Inferior parietal cortex (tissue), 1 donor: ENCODE measurements at regions not wholly inside any gene's neighbourhood (a gene's known extent, or its start where the extent isn't known, plus 50 kb on each side); places are given as distances from the start of the nearest gene placed in this dataset.

Source experiments
- DNase-seq: peaks from one replicate; pipeline ENCODE4 v3.0.0-alpha.2; 2016; ENCODE audit errors: extremely low spot score

- DNase-seq, result no peak
Observed at GRCh38 chr16:85422632-85423550, 190.2 kb upstream of the GSE1 start.

DNA sequence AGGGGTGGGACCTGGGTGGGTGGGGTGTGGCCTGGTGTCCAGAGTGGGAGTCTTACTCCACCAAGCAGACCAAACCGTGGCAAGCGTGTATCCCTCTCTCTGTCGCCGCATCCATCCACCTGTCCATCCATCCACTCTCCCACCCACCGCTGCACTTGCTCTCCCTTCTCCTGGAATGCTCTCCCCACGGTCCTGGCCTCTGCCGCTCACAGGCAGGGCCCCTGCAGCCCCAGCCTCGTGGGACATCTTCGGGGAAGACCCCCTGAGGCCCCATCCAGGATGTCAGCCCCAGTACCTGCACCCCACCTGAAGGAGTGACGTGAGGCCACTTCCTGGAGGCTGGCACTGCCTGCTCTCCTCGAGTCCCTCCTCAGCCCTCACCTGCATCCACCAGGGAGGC is 189.5 kb upstream of the GSE1 start:
- DNase-seq, result no peak

- DNase-seq, result no peak
Observed at GRCh38 chr16:85424260-85425073, 188.7 kb upstream of the GSE1 start.

DNA sequence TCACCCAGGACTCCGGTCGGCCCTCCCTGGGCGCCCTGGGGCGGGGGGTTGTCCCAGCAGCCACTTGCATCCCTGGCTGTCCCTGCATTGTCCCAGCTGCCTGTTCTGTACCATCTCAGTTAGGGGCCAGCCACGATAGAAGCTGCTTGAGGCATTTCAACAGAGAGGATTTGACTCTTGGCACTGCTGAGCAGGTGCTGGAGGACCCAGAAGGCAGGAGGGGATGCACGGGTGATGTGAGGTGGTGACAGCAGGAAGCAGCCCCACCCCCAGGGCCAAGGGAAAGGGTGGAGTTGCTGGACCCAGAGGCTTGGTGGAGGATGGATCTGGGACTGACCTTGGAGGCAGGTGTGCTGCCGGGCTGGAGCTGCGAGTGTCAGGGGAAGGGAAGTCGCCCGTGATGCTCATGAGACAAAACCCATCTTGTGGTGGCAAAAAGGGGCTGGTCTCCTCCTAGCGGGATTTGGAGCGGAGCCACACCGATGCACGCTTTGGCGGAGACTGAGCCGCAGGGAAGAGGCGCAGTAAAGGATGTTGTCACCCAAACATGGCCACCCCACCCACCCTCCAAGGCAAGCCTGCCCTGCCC is 188.0 kb upstream of the GSE1 start:
- no peak for DNase-seq

GRCh38 chr16:85426806-85427205 is 186.3 kb upstream of the GSE1 start:
- no peak for DNase-seq

DNA sequence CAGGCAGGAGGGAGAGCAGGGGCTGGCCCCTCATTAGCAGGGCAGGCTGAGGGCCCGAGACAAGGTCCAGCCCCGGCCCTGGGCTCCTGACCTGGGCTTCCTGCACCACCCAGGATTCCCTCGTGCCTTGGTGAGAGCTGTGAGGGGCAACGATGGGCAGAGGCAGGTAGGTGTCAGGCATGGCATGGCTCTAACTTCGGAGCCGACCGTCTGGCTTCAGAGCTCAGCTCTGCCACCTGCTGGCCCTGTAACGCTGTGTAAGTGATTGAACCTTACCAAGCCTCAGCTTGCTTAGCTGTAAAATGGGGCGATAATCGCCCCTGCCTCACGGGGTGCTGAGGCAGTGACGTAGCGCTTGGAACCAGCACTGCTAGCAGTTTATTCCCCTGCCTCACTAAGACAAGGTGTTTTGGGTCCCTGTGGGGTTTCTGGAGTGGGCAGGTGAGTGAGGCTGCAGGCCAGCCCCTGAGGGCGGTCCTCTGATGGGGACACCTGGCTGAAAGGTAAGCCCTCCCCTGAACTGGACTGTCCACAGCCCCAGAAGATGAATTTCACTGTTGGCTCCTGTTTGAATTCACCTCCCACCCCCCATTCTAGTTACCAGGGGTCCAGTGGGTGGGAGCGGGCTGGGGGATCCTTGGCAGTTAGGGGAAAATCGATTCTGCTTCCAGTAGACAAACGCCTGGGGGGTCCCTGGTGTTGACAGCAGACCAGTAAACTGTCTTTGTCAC is 184.8 kb upstream of the GSE1 start:
- no peak for DNase-seq

GRCh38 chr16:85428899-85429775 is 184.0 kb upstream of the GSE1 start:
- DNase-seq, result no peak

- DNase-seq, result no peak
Observed at GRCh38 chr16:85429776-85430522, 183.2 kb upstream of the GSE1 start.

GRCh38 chr16:85430523-85431421 is 182.3 kb upstream of the GSE1 start:
- DNase-seq, result no peak

GRCh38 chr16:85431431-85432124 is 181.5 kb upstream of the GSE1 start:
- no peak for DNase-seq

DNA sequence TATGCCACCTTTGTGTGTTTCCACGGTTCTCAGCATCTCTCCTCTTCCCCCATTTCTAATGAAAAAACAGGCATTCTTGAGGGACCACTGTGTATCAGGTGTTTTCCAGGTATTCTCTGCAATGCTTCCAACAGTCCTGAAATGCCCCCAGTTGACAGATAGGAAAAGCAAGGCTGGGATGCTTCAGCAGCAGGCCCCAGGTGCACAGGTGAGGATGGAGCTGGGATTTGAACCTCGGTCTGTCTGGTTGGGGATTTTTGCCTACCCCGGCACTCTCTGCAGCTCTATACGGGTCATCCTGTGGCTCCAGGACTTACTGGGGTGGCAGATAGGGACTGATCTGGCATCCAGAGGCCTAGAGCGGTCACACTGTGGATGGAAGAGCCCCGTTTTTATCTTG is 180.5 kb upstream of the GSE1 start:
- DNase-seq, result no peak

GRCh38 chr16:85433477-85433876 is 179.6 kb upstream of the GSE1 start:
- no peak for DNase-seq

DNA sequence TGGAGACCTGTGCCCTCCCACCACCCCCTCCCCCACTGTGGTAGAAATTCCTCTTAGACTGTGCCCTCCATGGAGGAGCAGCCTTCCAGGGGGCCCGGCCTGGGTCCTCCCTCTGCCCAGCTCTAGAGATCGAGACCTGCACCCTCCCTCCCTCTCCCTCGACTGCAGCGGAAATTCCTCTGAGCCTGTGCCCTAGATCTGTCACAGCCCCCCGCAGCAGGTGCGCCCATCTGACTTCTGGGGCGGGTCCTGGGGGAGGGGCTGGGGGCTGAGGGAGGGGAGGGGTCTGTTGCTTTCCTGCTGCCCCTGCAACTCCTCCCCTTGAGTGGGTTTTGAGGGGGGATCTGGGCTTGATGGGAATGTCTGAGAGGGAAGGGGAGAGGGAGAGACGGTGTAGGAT is 177.8 kb upstream of the GSE1 start:
- no peak for DNase-seq

GRCh38 chr16:85435700-85436099 is 177.4 kb upstream of the GSE1 start:
- DNase-seq, result no peak

GRCh38 chr16:85436207-85436606 is 176.9 kb upstream of the GSE1 start:
- no peak for DNase-seq

- no peak for DNase-seq
Observed at GRCh38 chr16:85436636-85437165, 176.4 kb upstream of the GSE1 start.

DNA sequence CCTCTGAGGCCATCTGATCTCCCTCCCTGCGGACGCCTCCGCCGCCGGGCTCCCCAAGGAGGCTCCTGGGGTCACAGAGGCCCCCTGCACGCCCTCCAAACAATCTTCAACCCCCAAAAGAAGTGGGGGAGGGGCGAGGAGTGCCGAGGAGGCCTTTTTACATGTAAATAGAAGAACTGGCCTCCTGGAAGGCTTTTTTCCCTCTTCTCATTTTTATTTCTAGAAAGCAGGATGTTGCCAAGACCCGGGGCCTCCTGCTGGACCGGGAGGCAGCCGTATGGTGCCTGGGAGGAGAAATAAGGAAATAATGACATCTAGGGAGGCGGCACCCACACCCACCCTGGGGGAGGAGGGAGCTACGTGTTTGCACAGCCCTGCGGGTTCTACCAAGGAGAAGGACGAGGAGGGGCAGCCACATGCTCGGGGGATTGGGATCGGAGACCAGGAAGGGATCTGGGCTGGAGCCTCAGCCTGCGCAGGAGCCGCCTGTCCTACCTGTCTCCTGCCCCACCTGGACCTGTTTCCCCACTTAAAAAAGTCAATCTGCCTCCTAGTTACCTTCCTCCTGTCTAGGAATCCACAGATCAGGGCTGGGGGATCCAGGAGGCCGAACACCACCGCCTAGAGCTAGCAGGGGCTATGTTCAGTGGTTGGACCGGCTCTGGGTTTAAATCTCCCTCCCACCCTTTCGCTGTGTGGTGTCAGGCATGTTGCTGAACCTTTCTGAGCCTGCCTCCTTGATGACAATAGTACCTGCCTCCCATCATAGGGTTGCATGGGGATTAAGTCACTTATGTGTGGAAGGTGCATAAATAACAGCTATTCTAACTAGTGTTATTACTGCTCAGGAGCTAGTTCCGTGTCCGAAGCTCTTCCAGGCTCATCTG is 175.7 kb upstream of the GSE1 start:
- no peak for DNase-seq
